ENCODE measurements at regions not wholly inside any gene's neighbourhood (a gene's known extent, or its start where the extent isn't known, plus 50 kb on each side); places are given as distances from the start of the nearest gene placed in this dataset.

- DNase-seq (ENCODE audit: low spot score in 2 of 2) = no peak
- TF ChIP-seq EP300 (IDR thresholded peaks at IDR 0.05) (no peak), POLR2AphosphoS5 (IDR thresholded peaks at IDR 0.05) (no peak), CTCF (IDR thresholded peaks at IDR 0.05) (no peak), POLR2A (IDR thresholded peaks at IDR 0.05) (no peak)
- Histone ChIP-seq H3K27me3 (no peaks in the 10 kb centered on the region), H3K27ac (no peak overlapping the region), H3K4me1 (peaks cover 7% of the 10 kb centered on the region), H3K4me3 (no peak overlapping the region), H3K9me3 (no peaks in the 10 kb centered on the region), H3K36me3 (no peaks in the 10 kb centered on the region)
- WGBS = 86% methylated on average over 6 of the region's 6 CpGs
Observed at GRCh38 chr2:38153476-38154135, 77.7 kb upstream of the CYP1B1 start.

GRCh38 chr2:38152913-38153312 lies 77.0 kb upstream of the CYP1B1 start:
- Histone ChIP-seq H3K27me3 (no peaks in the 10 kb centered on the region), H3K36me3 (no peaks in the 10 kb centered on the region), H3K27ac (no peak overlapping the region), H3K9me3 (no peaks in the 10 kb centered on the region), H3K4me1 (peaks cover 12% of the 10 kb centered on the region), H3K4me3 (no peak overlapping the region)
- TF ChIP-seq POLR2A (IDR thresholded peaks at IDR 0.05) = no peak
- TF ChIP-seq POLR2AphosphoS5 (IDR thresholded peaks at IDR 0.05) = no peak
- TF ChIP-seq EP300 (IDR thresholded peaks at IDR 0.05) = no peak
- DNase-seq (ENCODE audit: low spot score in 2 of 2) = no peak
- WGBS = 93% methylated on average over 1 of the region's 1 CpG

GRCh38 chr2:38152035-38152434 lies 76.1 kb upstream of the CYP1B1 start:
- Histone ChIP-seq H3K4me1 (peaks cover 17% of the 10 kb centered on the region), H3K4me3 (no peak overlapping the region), H3K27ac (no peak overlapping the region), H3K27me3 (no peaks in the 10 kb centered on the region), H3K9me3 (no peaks in the 10 kb centered on the region), H3K36me3 (no peaks in the 10 kb centered on the region)
- 96% methylated on average over 4 of the region's 4 CpGs for WGBS
- DNase-seq (ENCODE audit: low spot score in 2 of 2) = no peak
- TF ChIP-seq EP300 (IDR thresholded peaks at IDR 0.05) (no peak), CTCF (IDR thresholded peaks at IDR 0.05) (no peak), POLR2A (IDR thresholded peaks at IDR 0.05) (no peak), POLR2AphosphoS5 (IDR thresholded peaks at IDR 0.05) (no peak)

GRCh38 chr2:38149531-38149930 lies 73.6 kb upstream of the CYP1B1 start:
- no peaks in the 10 kb centered on the region for H3K9me3 ChIP-seq
- H3K27ac ChIP-seq = no peak overlapping the region
- no peak for DNase-seq (ENCODE audit: low spot score in 2 of 2)
- TF ChIP-seq EP300 (IDR thresholded peaks at IDR 0.05) (no peak), POLR2AphosphoS5 (IDR thresholded peaks at IDR 0.05) (no peak), POLR2A (IDR thresholded peaks at IDR 0.05) (no peak), CTCF (IDR thresholded peaks at IDR 0.05) (no peak)
- H3K4me1 ChIP-seq = peaks cover 22% of the 10 kb centered on the region
- no peak overlapping the region for H3K4me3 ChIP-seq
- H3K36me3 ChIP-seq = no peaks in the 10 kb centered on the region
- no peaks in the 10 kb centered on the region for H3K27me3 ChIP-seq
- WGBS = 74% methylated on average over 2 of the region's 2 CpGs

GRCh38 chr2:38148501-38148900 lies 72.5 kb upstream of the CYP1B1 start:
- TF ChIP-seq POLR2AphosphoS5 (IDR thresholded peaks at IDR 0.05) (peak; percentile 18 to 87 (median 45)), EP300 (IDR thresholded peaks at IDR 0.05) (no peak), POLR2A (IDR thresholded peaks at IDR 0.05) (no peak), CTCF (IDR thresholded peaks at IDR 0.05) (no peak)
- no peaks in the 10 kb centered on the region for H3K9me3 ChIP-seq
- no peak overlapping the region for H3K27ac ChIP-seq
- 79% methylated on average over 5 of the region's 5 CpGs for WGBS
- DNase-seq (ENCODE audit: low spot score in 2 of 2) = no peak
- H3K4me3 ChIP-seq = no peak overlapping the region
- peaks cover 22% of the 10 kb centered on the region for H3K4me1 ChIP-seq
- H3K27me3 ChIP-seq = no peaks in the 10 kb centered on the region
- no peaks in the 10 kb centered on the region for H3K36me3 ChIP-seq

All from suprapubic skin (tissue), 4 donors.